ENCODE measurements at regions not wholly inside any gene's neighbourhood (a gene's known extent, or its start where the extent isn't known, plus 50 kb on each side); places are given as distances from the start of the nearest gene placed in this dataset.
A peak's percentile ranks its signal among the peaks of the same experiment; 100 is the strongest.
"Not testable (repeated sequence)": the region's sequence is repeated elsewhere in the genome, so short reads cannot be mapped to it uniquely, and the experiment has no call there.

DNA sequence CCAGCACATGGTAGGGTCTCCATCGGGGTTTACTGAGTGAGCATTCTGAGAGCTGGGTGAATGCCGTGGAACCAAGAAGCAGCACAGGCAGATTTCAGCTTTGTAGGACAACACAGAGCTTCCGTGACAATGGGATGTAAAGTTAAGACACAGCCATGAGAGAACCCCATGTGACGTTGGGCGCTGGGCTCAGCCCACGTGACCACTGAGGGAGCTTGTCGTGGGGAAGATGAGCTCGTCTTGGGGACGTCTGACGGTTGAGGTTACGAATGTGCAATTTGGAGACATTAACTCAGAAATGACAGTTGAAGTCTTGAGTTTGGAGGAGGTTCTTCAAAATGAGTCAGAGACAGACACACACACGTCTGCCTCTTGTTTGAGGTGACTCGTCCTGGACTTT, 51.5 kb upstream of the MUC20 start:
- in situ Hi-C loops (cut with HindIII; ENCODE audit: low sequenced_read_pairs); H3K4me3 ChIP-seq (ENCODE audit: low read depth, low read length); DNase-seq (ENCODE audit: low read depth): not testable (repeated sequence)

DNA sequence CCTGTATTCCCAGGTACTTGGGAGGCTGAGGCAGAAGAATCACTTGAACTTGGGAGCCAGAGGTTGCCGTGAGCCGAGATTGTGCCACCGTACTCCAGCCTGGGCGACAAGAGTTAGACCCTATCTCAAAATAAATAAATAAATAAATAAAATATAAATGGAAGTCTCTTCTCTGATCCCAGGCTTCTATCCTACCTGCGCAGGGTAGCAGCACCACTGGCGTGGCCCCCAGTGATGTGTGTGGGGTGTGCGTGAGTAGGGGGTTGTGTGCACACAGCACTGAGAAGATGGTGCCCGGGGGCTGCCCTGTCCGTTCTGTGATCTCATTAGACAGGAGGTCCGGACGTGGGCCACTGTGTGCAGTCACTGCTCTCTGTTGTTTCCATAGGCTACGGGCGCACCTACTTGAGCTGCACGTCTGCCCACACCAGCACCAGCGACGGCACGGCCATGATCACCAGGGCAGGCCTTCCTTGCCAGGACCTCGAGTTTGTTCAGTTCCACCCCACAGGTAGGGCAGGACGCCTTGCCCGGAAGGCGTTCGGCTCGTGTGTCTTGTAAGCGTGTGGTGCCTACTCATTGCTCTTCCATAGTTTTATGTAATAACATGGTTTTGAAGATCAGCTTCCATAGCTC, 52.5 kb upstream of the MUC20 start:
- in situ Hi-C loops (cut with HindIII; ENCODE audit: low sequenced_read_pairs); DNase-seq (ENCODE audit: low read depth); H3K4me3 ChIP-seq (ENCODE audit: low read depth, low read length): not testable (repeated sequence)

DNA sequence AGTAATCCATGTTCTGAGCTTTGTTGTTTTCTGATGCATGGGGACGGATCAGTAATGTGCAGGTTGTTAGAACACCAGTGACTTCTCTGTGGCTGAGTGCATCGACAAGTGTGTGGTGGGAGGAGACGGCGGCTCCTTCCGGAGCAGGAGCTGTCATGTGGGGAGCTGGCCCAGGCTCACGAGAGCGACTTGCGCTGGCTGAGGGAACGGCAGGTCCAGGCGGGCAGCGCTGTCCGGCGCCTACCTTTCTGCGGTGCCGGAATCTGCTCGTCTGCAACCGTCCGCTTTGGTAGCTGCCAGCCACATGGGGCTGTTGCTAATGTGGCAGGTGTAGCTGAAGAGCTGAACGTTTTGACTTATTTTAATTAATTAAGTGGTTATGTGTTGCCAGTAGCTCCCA, 55.5 kb upstream of the MUC20 start:
- in situ Hi-C loops (cut with HindIII; ENCODE audit: low sequenced_read_pairs); H3K4me3 ChIP-seq (ENCODE audit: low read depth, low read length); DNase-seq (ENCODE audit: low read depth): not testable (repeated sequence)

DNA sequence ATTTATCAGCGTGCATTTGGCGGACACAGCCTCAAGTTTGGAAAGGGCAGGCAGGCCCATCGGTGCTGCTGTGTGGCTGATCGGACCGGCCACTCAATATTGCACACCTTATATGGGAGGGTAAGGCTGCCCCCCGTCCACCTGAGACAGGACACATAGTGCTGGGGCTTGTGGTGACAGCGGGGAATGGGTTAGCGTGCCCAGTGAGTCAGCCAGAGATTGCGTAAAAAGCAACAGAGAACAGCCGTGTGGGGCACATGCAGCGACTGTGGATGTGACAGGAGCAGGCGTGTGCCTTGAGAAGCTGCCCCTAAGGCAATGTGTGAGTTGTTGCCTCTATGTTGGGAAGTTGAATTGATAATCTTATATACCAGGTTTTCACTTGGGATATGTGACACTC, 56.6 kb upstream of the MUC20 start:
- DNase-seq (ENCODE audit: low read depth); H3K4me3 ChIP-seq (ENCODE audit: low read depth, low read length); in situ Hi-C loops (cut with HindIII; ENCODE audit: low sequenced_read_pairs): not testable (repeated sequence)

DNA sequence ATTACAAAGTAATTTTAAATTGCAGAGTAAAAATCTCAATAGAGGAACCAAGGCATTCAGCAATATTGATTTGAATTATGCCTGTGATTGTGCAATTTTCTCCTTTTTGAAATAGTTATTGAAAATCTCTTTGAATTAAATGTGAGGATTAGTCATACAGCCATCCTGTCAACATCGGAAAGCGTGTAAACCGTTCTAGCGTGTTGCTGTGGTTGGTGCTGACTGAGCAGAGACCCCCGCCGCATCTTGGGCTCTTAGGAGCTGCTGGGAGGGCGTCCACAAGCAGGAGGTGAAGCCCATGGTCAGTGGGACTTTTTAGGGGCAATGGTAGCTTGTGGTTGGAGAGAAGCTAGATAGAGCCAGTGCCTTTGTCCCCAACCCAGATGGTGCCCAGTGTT, 61.6 kb upstream of the MUC20 start:
- H3K4me3 ChIP-seq (ENCODE audit: low read depth, low read length); DNase-seq (ENCODE audit: low read depth): not testable (repeated sequence)

DNA sequence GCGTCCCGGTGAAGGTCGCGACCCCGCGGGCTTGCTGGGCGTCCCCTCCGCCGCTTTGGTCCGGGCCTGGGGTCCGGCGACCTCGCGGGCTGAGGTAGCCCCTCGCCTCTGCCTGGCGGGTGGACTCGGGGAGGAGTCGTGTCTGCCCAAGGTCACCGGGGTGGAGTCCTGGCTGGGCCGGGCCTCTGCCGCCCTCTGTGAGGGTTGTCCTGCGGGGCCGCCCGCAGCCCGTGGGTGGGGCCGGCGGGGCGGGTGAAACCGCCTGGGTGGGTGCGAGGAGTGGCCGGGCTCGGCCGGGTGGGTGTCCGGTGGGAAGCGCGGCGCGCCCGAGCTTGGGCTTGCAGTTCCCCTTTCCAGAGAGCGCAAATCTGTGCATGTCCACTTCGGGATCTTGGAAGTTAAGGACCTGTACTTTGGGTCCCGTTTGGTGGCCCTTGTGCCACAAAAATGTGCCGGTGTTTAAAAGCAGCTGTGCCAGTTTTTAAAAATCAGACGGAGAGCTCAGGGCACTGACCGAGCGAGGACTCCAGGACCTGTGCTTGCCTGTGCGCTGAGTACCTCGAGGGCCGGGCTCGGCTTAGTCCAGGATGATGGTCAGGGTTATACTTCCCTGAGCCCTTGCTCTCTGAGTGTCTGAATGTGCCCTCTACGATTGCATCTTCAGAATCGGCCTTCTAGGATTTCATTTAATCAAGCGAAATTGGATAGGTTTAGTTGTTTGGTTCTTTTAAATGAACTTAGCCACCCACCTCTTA, 62.2 kb upstream of the MUC20 start:
- DNase-seq (ENCODE audit: low read depth); H3K4me3 ChIP-seq (ENCODE audit: low read depth, low read length); in situ Hi-C loops (cut with HindIII; ENCODE audit: low sequenced_read_pairs): not testable (repeated sequence)

More for the DNA sequence above, 61.6 kb upstream of the MUC20 start:
- in situ Hi-C loops (cut with HindIII; ENCODE audit: low sequenced_read_pairs) = not testable (repeated sequence)

DNA sequence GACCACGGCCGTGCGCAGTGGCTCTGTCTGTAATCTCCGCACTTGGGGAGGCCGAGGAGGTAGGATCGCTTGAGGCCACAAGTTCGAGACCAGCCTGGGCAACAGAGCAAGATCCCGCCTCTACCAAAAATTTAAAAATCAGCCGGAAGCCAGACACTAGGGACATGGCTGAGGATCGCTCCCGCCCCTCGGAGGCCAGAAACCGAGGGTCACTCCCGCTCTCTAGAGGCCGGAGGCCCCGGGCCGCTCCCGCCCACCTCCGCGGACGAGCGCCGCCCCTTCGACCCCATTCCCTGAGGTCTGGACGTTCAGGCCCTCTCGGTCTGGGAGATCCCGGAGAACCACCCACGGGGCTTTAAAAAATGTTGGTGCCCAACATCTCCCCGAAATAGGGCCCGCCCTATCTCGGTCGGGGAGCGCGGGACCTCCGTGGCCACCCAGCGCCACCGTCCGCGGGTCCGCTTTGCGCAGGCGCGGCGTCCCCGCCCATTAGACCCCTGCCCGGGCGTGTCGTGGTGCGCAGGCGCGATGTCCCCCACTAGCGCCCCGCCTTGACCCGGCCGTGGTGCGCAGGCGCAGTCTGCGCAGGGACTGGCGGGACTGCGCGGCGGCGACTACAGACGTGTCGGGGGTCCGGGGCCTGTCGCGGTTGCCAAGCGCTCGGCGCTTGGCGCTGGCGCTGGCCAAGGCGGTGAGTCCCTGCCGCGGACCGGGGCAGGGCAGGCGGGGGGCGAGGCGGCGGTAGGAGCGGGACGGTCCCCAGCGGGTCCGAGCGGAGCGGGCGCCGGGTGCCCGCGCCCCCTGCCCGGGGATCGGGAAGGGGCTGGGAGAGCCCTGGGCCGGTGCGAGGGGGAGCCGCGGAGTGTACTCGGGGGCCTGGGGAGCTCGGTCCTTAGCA, 63.1 kb upstream of the MUC20 start:
- DNase-seq (ENCODE audit: low read depth) = peak; percentile 9
- in situ Hi-C loops (cut with HindIII; ENCODE audit: low sequenced_read_pairs) = not testable (repeated sequence)
- H3K4me3 ChIP-seq (ENCODE audit: low read depth, low read length) = peak overlapping the region; percentile 48

DNA sequence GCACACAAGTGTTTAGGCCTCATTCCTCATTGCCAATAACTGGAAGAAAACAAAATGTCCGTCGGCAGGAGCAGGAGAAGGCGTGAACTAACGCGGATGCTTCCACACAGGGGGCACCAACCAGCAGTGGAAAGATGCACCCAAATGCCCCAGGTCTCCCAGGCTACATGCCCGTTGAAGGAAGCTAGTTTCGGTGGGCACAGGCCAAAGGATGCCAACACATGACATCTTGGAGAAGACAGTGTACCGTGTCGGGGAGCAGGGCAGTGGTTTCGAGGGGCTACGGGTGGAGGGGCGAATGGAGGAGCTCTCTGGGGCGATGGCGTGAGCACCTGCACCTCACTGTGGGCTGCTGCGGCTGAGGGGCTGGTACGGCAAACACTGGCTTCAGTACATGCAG, 64.7 kb upstream of the MUC20 start:
- in situ Hi-C loops (cut with HindIII; ENCODE audit: low sequenced_read_pairs); H3K4me3 ChIP-seq (ENCODE audit: low read depth, low read length); DNase-seq (ENCODE audit: low read depth): not testable (repeated sequence)

DNA sequence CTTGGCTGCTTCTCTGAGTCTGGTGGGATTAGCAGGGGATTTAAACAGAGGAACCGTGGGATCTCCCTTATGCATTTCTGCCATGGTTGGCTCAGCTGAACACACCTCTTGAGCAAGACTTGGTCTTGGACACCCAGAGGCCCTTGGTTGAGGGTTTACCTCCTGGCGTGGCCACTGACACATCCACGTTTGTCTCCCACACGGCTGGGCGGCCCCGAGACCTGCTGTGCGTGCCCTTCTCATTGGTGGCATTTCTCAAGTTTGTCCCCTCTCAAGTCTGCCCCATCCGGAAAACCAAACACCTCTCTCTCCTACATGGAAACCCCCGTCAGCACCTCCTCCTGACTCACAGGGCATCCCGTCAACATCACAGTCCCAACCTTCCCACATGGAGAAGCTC, 66.0 kb upstream of the MUC20 start:
- DNase-seq (ENCODE audit: low read depth); in situ Hi-C loops (cut with HindIII; ENCODE audit: low sequenced_read_pairs); H3K4me3 ChIP-seq (ENCODE audit: low read depth, low read length): not testable (repeated sequence)

DNA sequence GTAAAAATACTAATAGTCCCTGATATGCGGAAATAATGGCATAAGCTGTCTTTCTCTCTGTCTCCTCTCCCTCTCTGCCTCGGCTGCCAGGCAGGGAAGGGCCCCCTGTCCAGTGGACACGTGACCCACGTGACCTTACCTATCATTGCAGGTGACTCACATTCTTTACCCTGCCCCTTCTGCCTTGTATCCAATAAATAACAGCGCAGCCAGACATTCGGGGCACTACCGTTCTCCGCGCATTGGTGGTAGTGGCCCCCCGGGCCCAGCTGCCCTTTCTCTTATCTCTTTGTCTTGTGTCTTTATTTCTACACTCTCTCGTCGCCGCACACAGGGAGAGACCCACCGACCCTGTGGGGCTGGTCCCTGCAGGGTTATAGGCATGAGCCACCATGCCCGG, 66.6 kb upstream of the MUC20 start:
- in situ Hi-C loops (cut with HindIII; ENCODE audit: low sequenced_read_pairs); H3K4me3 ChIP-seq (ENCODE audit: low read depth, low read length); DNase-seq (ENCODE audit: low read depth): not testable (repeated sequence)

DNA sequence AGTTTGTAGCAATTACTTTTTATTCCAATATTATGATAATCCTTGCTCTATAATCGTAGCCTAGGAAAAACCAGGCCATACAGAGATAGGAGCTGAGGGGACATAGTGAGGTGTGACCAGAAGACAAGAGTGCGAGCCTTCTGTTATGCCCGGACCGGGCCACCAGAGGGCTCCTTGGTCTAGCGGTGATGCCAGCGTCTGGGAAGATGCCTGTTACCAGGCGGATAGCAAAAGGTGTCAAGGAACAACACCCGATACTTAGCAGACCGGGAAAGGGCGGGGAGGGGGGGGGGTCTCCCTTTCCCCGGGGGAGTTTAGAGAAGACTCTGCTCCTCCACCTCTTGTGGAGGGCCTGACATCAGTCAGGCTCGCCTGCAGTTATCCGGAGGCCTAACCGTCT, 67.1 kb upstream of the MUC20 start:
- in situ Hi-C loops (cut with HindIII; ENCODE audit: low sequenced_read_pairs); H3K4me3 ChIP-seq (ENCODE audit: low read depth, low read length); DNase-seq (ENCODE audit: low read depth): not testable (repeated sequence)

DNA sequence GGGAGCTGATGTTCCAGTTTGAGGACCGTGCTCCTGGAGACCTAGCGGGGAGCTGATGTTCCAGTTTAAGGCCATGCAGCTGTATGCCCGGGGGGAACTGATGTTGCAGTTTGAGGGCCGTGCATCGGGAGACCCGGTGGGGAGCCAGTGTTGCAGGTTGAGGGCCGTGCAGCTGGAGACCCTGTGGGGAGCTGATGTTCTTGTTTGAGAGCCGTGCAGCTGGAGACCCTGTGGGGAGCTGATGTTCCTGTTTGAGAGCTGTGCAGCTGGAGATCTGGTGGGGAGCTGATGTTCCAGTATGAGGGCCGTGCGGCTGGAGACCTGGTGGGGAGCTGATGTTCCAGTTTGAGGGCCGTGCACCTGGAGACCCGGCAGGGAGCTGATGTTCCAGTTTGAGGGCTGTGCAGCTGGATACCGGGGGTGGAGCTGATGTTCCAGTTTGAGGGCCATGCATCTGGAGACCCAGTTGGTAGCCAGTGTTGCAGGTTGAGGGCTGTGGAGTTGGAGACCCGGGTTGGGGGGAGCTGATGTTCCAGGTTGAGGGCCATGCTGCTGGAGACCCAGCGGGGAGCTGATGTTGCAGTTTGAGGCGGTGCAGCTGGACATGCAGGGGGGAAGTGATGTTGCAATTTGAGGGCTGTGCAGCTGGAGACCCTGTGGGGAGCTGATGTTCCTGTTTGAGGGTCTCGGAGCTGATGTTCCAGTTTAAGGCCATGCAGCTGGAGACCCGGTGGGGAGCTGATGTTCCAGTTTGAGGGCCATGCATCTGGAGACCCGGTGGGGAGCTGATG, 64.4 kb upstream of the APOD start:
- in situ Hi-C loops (cut with HindIII; ENCODE audit: low sequenced_read_pairs); DNase-seq (ENCODE audit: low read depth); H3K4me3 ChIP-seq (ENCODE audit: low read depth, low read length): not testable (repeated sequence)

DNA sequence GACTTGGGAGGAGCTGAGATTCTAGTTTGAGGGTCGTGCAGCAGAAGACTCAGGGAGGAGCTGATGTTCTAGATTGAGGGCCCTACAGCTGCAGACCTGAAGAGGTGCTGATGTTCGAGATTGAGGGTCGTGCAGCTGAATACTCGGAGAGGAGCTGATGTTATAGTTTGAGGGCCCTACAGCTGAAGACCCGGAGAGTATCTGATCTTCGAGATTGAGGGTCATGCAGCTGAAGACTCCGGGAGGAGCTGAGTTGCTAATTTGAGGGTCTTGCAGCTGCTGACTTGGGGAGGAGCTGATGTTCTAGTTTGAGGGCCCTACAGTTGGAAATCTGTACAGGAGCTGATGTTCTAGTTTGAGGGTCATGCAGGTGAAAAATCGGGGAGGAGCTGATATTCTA, 62.1 kb upstream of the APOD start:
- in situ Hi-C loops (cut with HindIII; ENCODE audit: low sequenced_read_pairs); DNase-seq (ENCODE audit: low read depth); H3K4me3 ChIP-seq (ENCODE audit: low read depth, low read length): not testable (repeated sequence)

DNA sequence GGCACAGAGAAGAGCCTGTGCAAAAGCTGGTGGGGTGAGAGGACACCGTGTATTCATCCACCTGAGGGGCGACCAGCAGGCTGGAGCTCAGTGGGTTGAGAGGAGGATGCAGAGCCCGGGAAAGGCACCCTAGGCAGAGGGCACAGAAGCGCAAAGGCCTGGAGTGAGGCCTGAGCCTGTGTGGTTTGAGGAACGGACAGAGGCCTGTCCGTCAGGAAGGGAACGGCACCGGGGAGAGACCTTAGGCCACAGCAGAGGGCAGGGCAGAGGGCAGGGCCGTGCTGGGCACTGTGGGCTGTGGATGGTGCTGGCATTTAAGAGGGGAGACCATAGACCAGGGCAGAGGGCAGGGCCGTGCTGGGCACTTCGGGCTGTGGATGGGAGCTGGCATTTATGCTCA, 59.5 kb upstream of the APOD start:
- in situ Hi-C loops (cut with HindIII; ENCODE audit: low sequenced_read_pairs); H3K4me3 ChIP-seq (ENCODE audit: low read depth, low read length); DNase-seq (ENCODE audit: low read depth): not testable (repeated sequence)

DNA sequence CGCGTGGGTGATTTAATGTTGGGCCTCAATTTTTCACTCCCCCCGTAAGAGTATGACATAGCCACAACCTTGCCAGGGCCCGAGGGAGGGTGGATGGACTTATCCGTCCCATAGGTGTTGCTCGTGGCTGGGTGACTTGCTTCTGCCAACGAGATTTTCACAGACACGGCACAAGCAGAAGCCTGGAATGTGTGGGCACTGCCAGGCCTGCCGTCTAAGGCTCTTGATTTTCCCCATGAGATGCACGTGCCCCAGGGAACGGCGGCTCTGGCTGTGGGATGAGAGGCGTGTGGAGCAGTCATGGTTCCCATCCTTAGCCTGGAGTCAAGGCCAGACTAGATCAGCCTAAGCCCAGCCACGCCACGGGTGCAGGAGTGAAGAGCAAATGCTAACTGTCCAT, 58.6 kb upstream of the APOD start:
- in situ Hi-C loops (cut with HindIII; ENCODE audit: low sequenced_read_pairs); DNase-seq (ENCODE audit: low read depth); H3K4me3 ChIP-seq (ENCODE audit: low read depth, low read length): not testable (repeated sequence)

DNA sequence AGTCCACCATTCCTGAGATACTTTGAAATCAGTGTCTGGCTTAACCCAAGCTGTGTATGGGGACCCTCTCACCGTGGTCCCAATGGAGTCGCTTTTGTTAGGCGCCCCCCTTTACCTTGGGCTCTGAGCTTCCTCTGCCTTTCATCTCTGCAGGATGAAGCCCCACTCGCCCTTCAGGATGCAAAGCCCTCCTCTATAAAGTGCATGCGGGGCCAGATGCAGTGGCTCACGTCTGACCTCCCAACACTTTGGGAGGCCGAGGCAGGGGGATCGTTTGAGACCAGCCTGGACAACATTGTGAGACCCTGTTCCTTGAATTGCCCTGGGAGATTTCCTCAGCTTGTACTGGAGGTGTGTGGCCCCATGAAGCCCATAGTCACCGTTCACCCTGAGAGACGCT, 54.7 kb upstream of the APOD start:
- H3K4me3 ChIP-seq (ENCODE audit: low read depth, low read length); in situ Hi-C loops (cut with HindIII; ENCODE audit: low sequenced_read_pairs); DNase-seq (ENCODE audit: low read depth): not testable (repeated sequence)
